GM12874 (cell line): ENCODE measurements at regions not wholly inside any gene's neighbourhood (a gene's known extent, or its start where the extent isn't known, plus 50 kb on each side); places are given as distances from the start of the nearest gene placed in this dataset.

Source experiments
- TF ChIP-seq, protein P1 (sequence below): IDR thresholded peaks from 2 replicates; pipeline ENCODE4 v1.5.1; 2011; ENCODE audit warnings: low read depth, mild to moderate bottlenecking, control low read depth, low read length, moderate library complexity; ENCODE audit not compliant: insufficient read depth

GRCh38 chr7:9842301-9842700 is 1131.4 kb upstream of the PHF14 start:
- TF ChIP-seq, protein P1, sequence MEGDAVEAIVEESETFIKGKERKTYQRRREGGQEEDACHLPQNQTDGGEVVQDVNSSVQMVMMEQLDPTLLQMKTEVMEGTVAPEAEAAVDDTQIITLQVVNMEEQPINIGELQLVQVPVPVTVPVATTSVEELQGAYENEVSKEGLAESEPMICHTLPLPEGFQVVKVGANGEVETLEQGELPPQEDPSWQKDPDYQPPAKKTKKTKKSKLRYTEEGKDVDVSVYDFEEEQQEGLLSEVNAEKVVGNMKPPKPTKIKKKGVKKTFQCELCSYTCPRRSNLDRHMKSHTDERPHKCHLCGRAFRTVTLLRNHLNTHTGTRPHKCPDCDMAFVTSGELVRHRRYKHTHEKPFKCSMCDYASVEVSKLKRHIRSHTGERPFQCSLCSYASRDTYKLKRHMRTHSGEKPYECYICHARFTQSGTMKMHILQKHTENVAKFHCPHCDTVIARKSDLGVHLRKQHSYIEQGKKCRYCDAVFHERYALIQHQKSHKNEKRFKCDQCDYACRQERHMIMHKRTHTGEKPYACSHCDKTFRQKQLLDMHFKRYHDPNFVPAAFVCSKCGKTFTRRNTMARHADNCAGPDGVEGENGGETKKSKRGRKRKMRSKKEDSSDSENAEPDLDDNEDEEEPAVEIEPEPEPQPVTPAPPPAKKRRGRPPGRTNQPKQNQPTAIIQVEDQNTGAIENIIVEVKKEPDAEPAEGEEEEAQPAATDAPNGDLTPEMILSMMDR, result no peak

GRCh38 chr7:9846902-9847301 is 1126.8 kb upstream of the PHF14 start:
- TF ChIP-seq, protein P1, result no peak

- TF ChIP-seq, protein P1, result no peak
Measured at GRCh38 chr7:9854605-9855004, 1119.1 kb upstream of the PHF14 start.

DNA sequence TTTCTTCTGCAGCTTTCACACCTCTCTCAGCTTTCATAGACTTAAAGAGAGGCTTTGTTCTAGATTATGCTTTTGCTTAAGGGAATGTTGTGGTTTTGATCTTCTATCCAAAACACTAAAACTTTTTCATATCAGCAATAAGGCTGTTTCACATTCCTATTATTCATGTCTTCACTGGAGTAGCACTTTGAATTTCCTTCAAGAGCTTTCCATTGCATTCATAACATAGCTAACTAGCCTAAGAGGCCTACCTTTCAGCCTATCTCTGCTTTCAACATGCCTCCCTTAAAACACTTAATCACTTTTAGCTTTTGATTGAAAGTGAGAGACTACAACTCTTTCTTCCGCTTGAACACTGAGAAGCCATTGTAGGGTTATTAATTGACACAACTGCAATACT is 1117.0 kb upstream of the PHF14 start:
- TF ChIP-seq, protein P1, result no peak

GRCh38 chr7:9863545-9863944 is 1110.1 kb upstream of the PHF14 start:
- TF ChIP-seq, protein P1, result no peak

DNA sequence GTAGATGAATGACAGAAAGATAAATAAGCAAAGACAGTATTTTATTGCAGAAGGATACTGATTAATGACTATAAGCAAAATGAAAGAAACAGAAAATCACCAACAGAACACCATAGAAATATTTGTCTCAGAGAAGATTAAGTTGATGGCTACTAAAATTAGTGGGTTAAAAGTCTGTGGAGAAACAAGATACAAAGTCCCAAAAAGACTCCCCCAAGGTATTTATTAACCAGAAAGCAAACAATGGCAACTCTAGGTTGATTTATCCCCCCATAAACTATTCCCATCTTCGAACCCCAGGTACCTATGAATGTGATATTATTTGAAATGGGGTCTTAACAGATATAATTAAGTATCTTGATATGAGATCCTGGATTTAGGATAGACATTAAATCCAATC is 1104.5 kb upstream of the PHF14 start:
- TF ChIP-seq, protein P1, result no peak

DNA sequence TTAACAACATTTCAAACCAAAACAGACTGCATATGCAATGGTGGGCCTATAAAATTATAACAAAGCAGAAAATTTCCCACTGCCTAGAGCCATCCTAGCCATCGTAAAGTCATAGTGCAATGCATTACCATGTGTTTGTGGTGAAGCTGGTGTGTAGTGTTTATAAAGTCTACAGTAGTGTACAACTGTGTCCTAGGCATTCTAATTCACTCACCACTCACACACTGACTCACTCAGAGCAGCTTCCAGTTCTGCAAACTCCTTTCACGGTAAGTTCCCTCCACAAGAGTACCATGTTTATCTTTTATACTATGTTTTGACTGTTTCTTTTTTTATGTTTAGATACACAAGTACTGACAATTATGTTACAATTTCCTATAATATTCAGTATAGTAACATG is 1104.1 kb upstream of the PHF14 start:
- TF ChIP-seq, protein P1, result no peak

- TF ChIP-seq, protein P1, result no peak
Measured at GRCh38 chr7:9870674-9871073, 1103.0 kb upstream of the PHF14 start.
